GM21360 (cell line): ENCODE measurements at regions not wholly inside any gene's neighbourhood (a gene's known extent, or its start where the extent isn't known, plus 50 kb on each side); places are given as distances from the start of the nearest gene placed in this dataset.
"Not testable (repeated sequence)": the region's sequence is repeated elsewhere in the genome, so short reads cannot be mapped to it uniquely, and the experiment has no call there.

ENCODE experiments used
- ATAC-seq: cut with Tn5 transposase; IDR thresholded peaks from one replicate; pipeline ENCODE4 v1.9.1; 2021; ENCODE audit warnings: mild to moderate bottlenecking, moderate library complexity; ENCODE audit not compliant: unreplicated experiment

GRCh38 chr2:5190023-5190422 is 502.2 kb upstream of the SOX11 start:
- no peak for ATAC-seq

GRCh38 chr2:5195636-5196035 is 496.5 kb upstream of the SOX11 start:
- no peak for ATAC-seq

GRCh38 chr2:5203134-5203755 is 488.9 kb upstream of the SOX11 start:
- no peak for ATAC-seq

- not testable (repeated sequence) for ATAC-seq
Observed at GRCh38 chr2:5206742-5207141, 485.4 kb upstream of the SOX11 start.

- no peak for ATAC-seq
Observed at GRCh38 chr2:5215989-5216607, 476.1 kb upstream of the SOX11 start.

- no peak for ATAC-seq
Observed at GRCh38 chr2:5227062-5227699, 465.0 kb upstream of the SOX11 start.

GRCh38 chr2:5229574-5229973 is 462.6 kb upstream of the SOX11 start:
- ATAC-seq: no peak

- no peak for ATAC-seq
Observed at GRCh38 chr2:5230444-5230843, 461.7 kb upstream of the SOX11 start.

- no peak for ATAC-seq
Observed at GRCh38 chr2:5230855-5231254, 461.3 kb upstream of the SOX11 start.

- ATAC-seq: no peak
Observed at GRCh38 chr2:5231287-5231686, 460.9 kb upstream of the SOX11 start.

GRCh38 chr2:5234563-5234962 is 457.6 kb upstream of the SOX11 start:
- no peak for ATAC-seq

- ATAC-seq: no peak
Observed at GRCh38 chr2:5235701-5236100, 456.5 kb upstream of the SOX11 start.

GRCh38 chr2:5236249-5236648 is 455.9 kb upstream of the SOX11 start:
- ATAC-seq: no peak

GRCh38 chr2:5242751-5243150 is 449.4 kb upstream of the SOX11 start:
- ATAC-seq: no peak

- no peak for ATAC-seq
Observed at GRCh38 chr2:5250482-5250881, 441.7 kb upstream of the SOX11 start.

GRCh38 chr2:5253263-5253662 is 438.9 kb upstream of the SOX11 start:
- no peak for ATAC-seq

- no peak for ATAC-seq
Observed at GRCh38 chr2:5254791-5255332, 437.3 kb upstream of the SOX11 start.

GRCh38 chr2:5263291-5263690 is 428.9 kb upstream of the SOX11 start:
- ATAC-seq: no peak

- no peak for ATAC-seq
Observed at GRCh38 chr2:5264361-5264760, 427.8 kb upstream of the SOX11 start.

GRCh38 chr2:5285061-5285460 is 407.1 kb upstream of the SOX11 start:
- ATAC-seq: no peak

- ATAC-seq: no peak
Observed at GRCh38 chr2:5285872-5286769, 406.1 kb upstream of the SOX11 start.
